ENCODE measurements at regions not wholly inside any gene's neighbourhood (a gene's known extent, or its start where the extent isn't known, plus 50 kb on each side); places are given as distances from the start of the nearest gene placed in this dataset.
"Not testable (repeated sequence)": the region's sequence is repeated elsewhere in the genome, so short reads cannot be mapped to it uniquely, and the experiment has no call there.

DNA sequence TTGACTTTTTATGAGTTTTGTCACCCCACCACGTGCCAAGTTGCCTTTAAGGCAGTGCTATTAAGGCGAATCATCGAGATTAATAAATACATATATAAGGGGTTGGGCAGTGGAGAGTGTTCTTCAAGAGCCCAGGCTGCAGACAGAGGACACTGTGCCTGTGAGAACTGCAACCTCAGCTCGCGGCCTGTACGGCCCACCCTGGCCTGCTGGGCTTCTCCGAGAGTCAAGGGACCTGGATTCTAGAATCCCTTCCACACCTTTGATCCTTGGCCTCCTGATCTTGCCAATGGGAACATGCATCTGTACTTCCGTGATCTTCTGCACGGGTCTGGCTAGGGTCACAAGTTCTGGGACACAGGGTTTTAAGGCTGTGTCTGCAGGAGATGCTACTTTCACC lies 54.5 kb downstream of the IRX5 start:
- ATAC-seq, result peak in 1 of 4 donors; percentile 20
- intact Hi-C loops (cut with DNase I), result no loop called here
- TF ChIP-seq, protein P1, sequence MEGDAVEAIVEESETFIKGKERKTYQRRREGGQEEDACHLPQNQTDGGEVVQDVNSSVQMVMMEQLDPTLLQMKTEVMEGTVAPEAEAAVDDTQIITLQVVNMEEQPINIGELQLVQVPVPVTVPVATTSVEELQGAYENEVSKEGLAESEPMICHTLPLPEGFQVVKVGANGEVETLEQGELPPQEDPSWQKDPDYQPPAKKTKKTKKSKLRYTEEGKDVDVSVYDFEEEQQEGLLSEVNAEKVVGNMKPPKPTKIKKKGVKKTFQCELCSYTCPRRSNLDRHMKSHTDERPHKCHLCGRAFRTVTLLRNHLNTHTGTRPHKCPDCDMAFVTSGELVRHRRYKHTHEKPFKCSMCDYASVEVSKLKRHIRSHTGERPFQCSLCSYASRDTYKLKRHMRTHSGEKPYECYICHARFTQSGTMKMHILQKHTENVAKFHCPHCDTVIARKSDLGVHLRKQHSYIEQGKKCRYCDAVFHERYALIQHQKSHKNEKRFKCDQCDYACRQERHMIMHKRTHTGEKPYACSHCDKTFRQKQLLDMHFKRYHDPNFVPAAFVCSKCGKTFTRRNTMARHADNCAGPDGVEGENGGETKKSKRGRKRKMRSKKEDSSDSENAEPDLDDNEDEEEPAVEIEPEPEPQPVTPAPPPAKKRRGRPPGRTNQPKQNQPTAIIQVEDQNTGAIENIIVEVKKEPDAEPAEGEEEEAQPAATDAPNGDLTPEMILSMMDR (IDR thresholded peaks at IDR 0.05), result no peak

DNA sequence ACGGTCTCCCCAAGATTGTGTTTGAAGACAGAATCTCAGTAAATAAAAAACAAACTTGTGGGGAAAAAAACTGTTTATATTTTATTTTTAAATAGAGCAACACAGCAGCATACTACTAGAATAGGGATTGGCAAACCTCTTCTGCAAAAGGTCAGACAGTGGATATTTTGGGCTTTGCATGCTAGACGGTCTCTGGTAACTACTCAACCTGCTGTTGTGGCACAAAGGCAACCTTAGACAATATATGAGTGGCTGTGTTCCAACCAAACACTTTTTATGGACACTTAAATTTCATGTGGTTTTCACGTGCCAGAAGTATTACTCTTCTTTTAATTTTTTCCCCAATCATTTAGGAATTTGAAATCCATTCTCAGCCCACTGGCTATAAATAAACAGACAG lies 55.0 kb downstream of the IRX5 start:
- DNase-seq (no peak), ATAC-seq (peak in 1 of 4 donors; percentile 58)
- no peak overlapping the region for H3K27ac ChIP-seq
- H3K9me3 ChIP-seq, result no peaks in the 10 kb centered on the region
- 36 to 50% (median 41%) methylated on average over 3 of the region's 3 CpGs for whole genome bisulfite sequencing, 3 donors
- intact Hi-C loops (cut with DNase I), result no loop called here
- H3K36me3 ChIP-seq (ENCODE audit: insufficient read depth in 1 of 2, low read depth in 1 of 2), result no peaks in the 10 kb centered on the region
- no peaks in the 10 kb centered on the region for H3K4me1 ChIP-seq
- TF ChIP-seq, protein P1 (IDR thresholded peaks at IDR 0.05), result no peak
- no peaks in the 10 kb centered on the region for H3K27me3 ChIP-seq (ENCODE audit: insufficient read depth in 3 of 3, low read length in 2 of 3)
- no peak overlapping the region for H3K4me3 ChIP-seq

More for the DNA sequence above, 54.5 kb downstream of the IRX5 start:
- WGBS, 3 donors, result 73 to 82% (median 76%) methylated on average over 9 of the region's 9 CpGs
- Histone ChIP-seq H3K4me1 (no peaks in the 10 kb centered on the region), H3K27ac (no peak overlapping the region), H3K9me3 (no peaks in the 10 kb centered on the region), H3K36me3 (ENCODE audit: insufficient read depth in 1 of 2, low read depth in 1 of 2) (no peaks in the 10 kb centered on the region), H3K27me3 (ENCODE audit: insufficient read depth in 3 of 3, low read length in 2 of 3) (no peaks in the 10 kb centered on the region), H3K4me3 (no peak overlapping the region)
- DNase-seq, result no peak

DNA sequence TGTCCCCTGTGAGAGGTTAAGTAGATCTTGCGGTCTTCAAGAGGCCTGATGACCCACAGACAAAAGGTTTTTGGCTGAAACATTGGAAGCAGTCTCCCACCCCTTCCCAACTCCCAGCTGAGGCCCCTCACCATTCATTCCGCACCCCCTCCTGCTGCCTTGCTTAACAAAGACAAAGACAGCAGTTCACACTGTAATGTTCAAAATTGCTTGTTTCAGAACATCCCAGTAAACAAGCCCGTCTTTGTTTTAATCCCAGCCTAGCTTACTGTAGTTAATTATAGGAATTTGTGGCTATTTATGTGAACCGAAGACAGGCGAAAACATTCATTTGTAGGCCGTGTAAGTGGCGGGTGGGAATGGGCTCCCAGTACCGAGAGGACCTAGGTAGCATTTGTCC lies 55.7 kb downstream of the IRX5 start:
- ATAC-seq, result no peak
- Histone ChIP-seq H3K4me3 (no peak overlapping the region), H3K9me3 (no peaks in the 10 kb centered on the region), H3K27me3 (ENCODE audit: insufficient read depth in 3 of 3, low read length in 2 of 3) (no peaks in the 10 kb centered on the region), H3K4me1 (no peaks in the 10 kb centered on the region), H3K36me3 (ENCODE audit: insufficient read depth in 1 of 2, low read depth in 1 of 2) (no peaks in the 10 kb centered on the region), H3K27ac (no peak overlapping the region)
- 73 to 89% (median 82%) methylated on average over 8 of the region's 8 CpGs for WGBS, 3 donors
- DNase-seq, result no peak
- TF ChIP-seq, protein P1 (IDR thresholded peaks at IDR 0.05), result no peak
- intact Hi-C loops (cut with DNase I), result no loop called here

DNA sequence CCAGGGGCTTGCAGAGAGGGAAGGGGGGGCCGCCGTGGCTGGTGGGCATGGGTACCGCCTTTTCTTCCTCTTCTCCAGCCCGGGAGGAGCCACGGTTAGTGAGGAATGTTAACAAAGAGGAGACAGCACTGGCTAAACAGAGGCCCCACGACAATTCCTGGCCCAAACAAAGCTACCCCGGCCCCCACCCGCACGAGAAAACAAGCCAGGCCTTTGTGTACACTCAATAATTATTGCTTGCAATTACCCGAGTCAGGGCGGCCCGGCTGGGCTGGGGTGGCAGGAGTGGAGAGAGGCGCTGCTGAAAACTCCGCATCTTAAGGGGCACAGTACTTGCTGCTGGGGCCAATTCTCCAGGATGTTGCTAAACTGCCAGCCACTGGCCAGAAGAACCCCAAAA lies 56.4 kb downstream of the IRX5 start:
- no peak for DNase-seq
- Histone ChIP-seq H3K27ac (no peak overlapping the region), H3K36me3 (ENCODE audit: insufficient read depth in 1 of 2, low read depth in 1 of 2) (no peaks in the 10 kb centered on the region), H3K4me3 (no peak overlapping the region), H3K27me3 (ENCODE audit: insufficient read depth in 3 of 3, low read length in 2 of 3) (no peaks in the 10 kb centered on the region), H3K9me3 (no peaks in the 10 kb centered on the region), H3K4me1 (no peaks in the 10 kb centered on the region)
- intact Hi-C loops (cut with DNase I), result no loop called here
- 63 to 75% (median 69%) methylated on average over 14 of the region's 14 CpGs for WGBS, 3 donors
- no peak for ATAC-seq
- TF ChIP-seq, protein P1 (IDR thresholded peaks at IDR 0.05), result no peak

DNA sequence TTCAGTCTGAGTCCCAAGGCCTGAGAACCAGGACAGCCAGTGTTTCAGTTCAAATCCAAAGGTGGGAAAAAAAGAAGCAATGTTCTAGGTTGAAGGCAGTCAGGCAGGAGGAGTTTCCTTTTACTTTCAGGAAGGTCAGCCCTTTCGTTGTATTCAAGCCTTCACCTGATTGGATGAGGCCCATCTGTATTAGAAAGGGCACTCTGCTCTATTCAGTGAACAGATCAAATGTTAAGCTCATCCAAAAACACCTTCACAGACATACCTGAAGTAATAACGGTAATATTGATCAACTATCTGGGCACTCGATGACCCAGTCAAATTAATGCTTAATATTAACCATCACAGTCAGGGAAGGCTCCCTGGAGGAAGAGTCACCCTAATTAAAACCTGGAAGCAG lies 60.9 kb downstream of the IRX5 start:
- Histone ChIP-seq H3K4me1 (no peaks in the 10 kb centered on the region), H3K36me3 (ENCODE audit: insufficient read depth in 1 of 2, low read depth in 1 of 2) (no peaks in the 10 kb centered on the region), H3K4me3 (no peak overlapping the region), H3K27ac (no peak overlapping the region), H3K27me3 (ENCODE audit: insufficient read depth in 3 of 3, low read length in 2 of 3) (no peaks in the 10 kb centered on the region), H3K9me3 (no peaks in the 10 kb centered on the region)
- intact Hi-C loops (cut with DNase I), result no loop called here
- TF ChIP-seq, protein P1 (IDR thresholded peaks at IDR 0.05), result no peak
- ATAC-seq (no peak), DNase-seq (no peak)
- 70 to 78% (median 76%) methylated on average over 3 of the region's 3 CpGs for WGBS, 3 donors

DNA sequence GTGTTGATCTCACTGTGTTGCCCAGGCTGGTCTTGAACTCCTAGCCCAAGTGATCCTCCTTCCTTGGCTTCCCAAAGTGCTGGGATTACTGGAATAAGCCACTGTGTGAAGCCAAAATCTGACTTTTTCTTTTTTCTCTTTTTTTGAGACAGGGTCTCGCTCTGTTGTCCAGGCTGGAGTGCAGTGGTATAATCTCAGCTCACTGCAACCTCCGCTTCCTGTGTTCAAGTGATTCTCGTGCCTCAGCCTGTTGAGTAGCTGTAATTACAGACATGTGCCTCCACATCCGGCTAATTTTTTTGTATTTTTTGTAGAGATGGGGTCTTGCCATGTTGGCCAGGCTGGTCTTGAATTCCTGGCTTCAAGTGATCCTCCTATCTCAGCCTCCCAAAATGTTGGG lies 61.3 kb downstream of the IRX5 start:
- DNase-seq; intact Hi-C loops (cut with DNase I): not testable (repeated sequence)
- WGBS, 3 donors, result 85 to 86% (median 86%) methylated on average over 4 of the region's 4 CpGs

More for the DNA sequence above, 61.3 kb downstream of the IRX5 start:
- H3K27me3 ChIP-seq (ENCODE audit: insufficient read depth in 3 of 3, low read length in 2 of 3); H3K9me3 ChIP-seq; H3K4me3 ChIP-seq; H3K27ac ChIP-seq; H3K36me3 ChIP-seq (ENCODE audit: insufficient read depth in 1 of 2, low read depth in 1 of 2); H3K4me1 ChIP-seq; ATAC-seq: not testable (repeated sequence)

All from psoas muscle (tissue), 7 donors.